Stimulated activated CD4-positive, alpha-beta T cell treated with anti-CD3 and anti-CD28 coated beads, Interleukin-12 subunit alpha, Interleukin-12 subunit beta, amount 100 ng/mL, for 4 hours (primary cell): ENCODE measurements at regions not wholly inside any gene's neighbourhood (a gene's known extent, or its start where the extent isn't known, plus 50 kb on each side); places are given as distances from the start of the nearest gene placed in this dataset.
"Not testable (repeated sequence)": the region's sequence is repeated elsewhere in the genome, so short reads cannot be mapped to it uniquely, and the experiment has no call there.

ENCODE experiments used
- DNase-seq: peaks from one replicate; pipeline ENCODE4 v3.0.0-alpha.2; 2020

GRCh38 chr14:27270716-27271115, 672.9 kb upstream of the NOVA1 start:
- no peak for DNase-seq

- no peak for DNase-seq
These were observed 680.5 kb upstream of the NOVA1 start for GRCh38 chr14:27278341-27278740.

GRCh38 chr14:27305441-27305945, 707.7 kb upstream of the NOVA1 start:
- no peak for DNase-seq

- DNase-seq = not testable (repeated sequence)
These were observed 714.9 kb upstream of the NOVA1 start for GRCh38 chr14:27312730-27313129.

GRCh38 chr14:27314231-27314630, 716.4 kb upstream of the NOVA1 start:
- no peak for DNase-seq

GRCh38 chr14:27315477-27315876, 717.6 kb upstream of the NOVA1 start:
- DNase-seq = no peak

GRCh38 chr14:27315947-27316346, 718.1 kb upstream of the NOVA1 start:
- no peak for DNase-seq

GRCh38 chr14:27318774-27319420, 721.1 kb upstream of the NOVA1 start:
- DNase-seq = no peak

GRCh38 chr14:27320261-27320660, 722.4 kb upstream of the NOVA1 start:
- DNase-seq = no peak

- DNase-seq = no peak
These were observed 729.3 kb upstream of the NOVA1 start for GRCh38 chr14:27327095-27327494.

- DNase-seq = no peak
These were observed 740.2 kb upstream of the NOVA1 start for GRCh38 chr14:27338012-27338411.

GRCh38 chr14:27363036-27363435, 765.2 kb upstream of the NOVA1 start:
- not testable (repeated sequence) for DNase-seq

- no peak for DNase-seq
These were observed 768.8 kb upstream of the NOVA1 start for GRCh38 chr14:27366596-27366995.

- no peak for DNase-seq
These were observed 769.5 kb upstream of the NOVA1 start for GRCh38 chr14:27367345-27367744.

- DNase-seq = no peak
These were observed 772.2 kb upstream of the NOVA1 start for GRCh38 chr14:27370074-27370473.

GRCh38 chr14:27370775-27371174, 772.9 kb upstream of the NOVA1 start:
- DNase-seq = no peak

- no peak for DNase-seq
These were observed 773.4 kb upstream of the NOVA1 start for GRCh38 chr14:27371209-27371608.

GRCh38 chr14:27371868-27372267, 774.0 kb upstream of the NOVA1 start:
- DNase-seq = no peak

- no peak for DNase-seq
These were observed 774.9 kb upstream of the NOVA1 start for GRCh38 chr14:27372771-27373170.

- no peak for DNase-seq
These were observed 786.3 kb upstream of the NOVA1 start for GRCh38 chr14:27384124-27384523.

GRCh38 chr14:27386391-27386790, 788.6 kb upstream of the NOVA1 start:
- DNase-seq = no peak

- no peak for DNase-seq
These were observed 789.6 kb upstream of the NOVA1 start for GRCh38 chr14:27387463-27387862.

GRCh38 chr14:27389402-27389801, 791.6 kb upstream of the NOVA1 start:
- no peak for DNase-seq

GRCh38 chr14:27390155-27390554, 792.3 kb upstream of the NOVA1 start:
- DNase-seq = no peak

- no peak for DNase-seq
These were observed 793.5 kb upstream of the NOVA1 start for GRCh38 chr14:27391331-27391730.
